Neural progenitor cell (in vitro differentiated cells): ENCODE measurements at regions not wholly inside any gene's neighbourhood (a gene's known extent, or its start where the extent isn't known, plus 50 kb on each side); places are given as distances from the start of the nearest gene placed in this dataset.

Experiments used
- CTCF ChIP-seq: fragments of 200-600 bp; sonication (generic); IDR thresholded peaks from 2 replicates; pipeline ENCODE4 v1.5.1; 2017; ENCODE audit warnings: antibody characterized with exemption, mild to moderate bottlenecking
- EZH2 ChIP-seq: fragments of 200-600 bp; sonication (generic); IDR thresholded peaks from 2 replicates; pipeline ENCODE4 v1.6.1; 2017; ENCODE audit warnings: antibody characterized with exemption, mild to moderate bottlenecking, moderate library complexity
- EZH2phosphoT487 ChIP-seq: fragments of 200-600 bp; sonication (generic); IDR thresholded peaks from 2 replicates; pipeline ENCODE4 v1.6.1; 2017; ENCODE audit warnings: antibody characterized with exemption

- TF ChIP-seq EZH2phosphoT487 = no peak
- no peak for TF ChIP-seq CTCF
- no peak for TF ChIP-seq EZH2
These were observed 284.4 kb downstream of the FOXL1 start for GRCh38 chr16:86862595-86863280.
